ENCODE measurements at regions not wholly inside any gene's neighbourhood (a gene's known extent, or its start where the extent isn't known, plus 50 kb on each side); places are given as distances from the start of the nearest gene placed in this dataset.
A peak's percentile ranks its signal among the peaks of the same experiment; 100 is the strongest.

DNA sequence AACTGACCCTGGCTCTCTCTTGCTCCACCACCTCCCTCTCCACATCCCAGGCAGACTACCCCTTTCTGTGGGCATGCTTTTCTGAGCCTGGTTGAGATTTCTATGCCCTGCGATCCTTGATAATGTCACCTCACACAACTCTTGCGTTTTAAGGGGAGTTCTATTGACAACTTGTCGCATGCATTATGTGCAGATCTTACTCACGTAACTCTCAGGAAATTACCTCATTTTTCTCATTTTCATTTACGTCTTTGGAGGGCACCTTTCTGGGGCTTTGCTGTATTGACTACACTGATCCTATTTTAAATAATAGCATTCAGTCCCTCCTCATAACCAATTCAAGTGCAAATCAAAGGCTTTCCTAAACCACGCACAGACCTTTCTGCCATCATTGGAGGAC is 140.4 kb upstream of the WWC1 start:
- no peaks in the 10 kb centered on the region for H3K36me3 Mint-ChIP-seq
- no peak for TF ChIP-seq CTCF (IDR thresholded peaks at IDR 0.05)
- no peaks in the 10 kb centered on the region for H3K27me3 ChIP-seq (ENCODE audit: control insufficient read depth, insufficient read depth, low read length)
- H3K9me3 Mint-ChIP-seq = no peaks in the 10 kb centered on the region
- no peak for ATAC-seq
- H3K4me1 Mint-ChIP-seq = no peaks in the 10 kb centered on the region
- no peak overlapping the region for H3K4me3 ChIP-seq (ENCODE audit: low read length)
- peaks cover 0 to 6% of the 10 kb centered on the region in 2 donors for H3K27me3 Mint-ChIP-seq (ENCODE audit: low read depth in 2 of 2)
- DNase-seq = no peak
- no peak overlapping the region for H3K27ac Mint-ChIP-seq
- H3K9me3 ChIP-seq (ENCODE audit: control insufficient read depth, insufficient read depth, low read length) = no peaks in the 10 kb centered on the region
- no peaks in the 10 kb centered on the region for H3K36me3 ChIP-seq (ENCODE audit: control insufficient read depth, insufficient read depth, low read length)
- no peaks in the 10 kb centered on the region for H3K4me1 ChIP-seq (ENCODE audit: control insufficient read depth, insufficient read depth, low read length)
- H3K27ac ChIP-seq (ENCODE audit: low read length) = no peak overlapping the region
- H3K4me3 Mint-ChIP-seq = no peak overlapping the region
- 90% methylated on average over 6 of the region's 6 CpGs for WGBS (ENCODE audit: insufficient coverage)
- intact Hi-C loops (cut with micrococcal nuclease) = no loop called here

- Histone ChIP-seq H3K4me1 (ENCODE audit: control insufficient read depth, insufficient read depth, low read length) (no peaks in the 10 kb centered on the region), H3K36me3 (ENCODE audit: control insufficient read depth, insufficient read depth, low read length) (no peaks in the 10 kb centered on the region), H3K27ac (ENCODE audit: low read length) (no peak overlapping the region), H3K9me3 (ENCODE audit: control insufficient read depth, insufficient read depth, low read length) (no peaks in the 10 kb centered on the region), H3K4me3 (ENCODE audit: low read length) (no peak overlapping the region), H3K27me3 (ENCODE audit: control insufficient read depth, insufficient read depth, low read length) (no peaks in the 10 kb centered on the region)
- no peak overlapping the region for H3K27ac Mint-ChIP-seq
- no peaks in the 10 kb centered on the region for H3K4me1 Mint-ChIP-seq
- TF ChIP-seq CTCF (IDR thresholded peaks at IDR 0.05) = no peak
- DNase-seq (peak in 1 of 2 donors; percentile 21), ATAC-seq (no peak)
- 86% methylated on average over 3 of the region's 3 CpGs for WGBS (ENCODE audit: insufficient coverage)
- intact Hi-C loops (cut with micrococcal nuclease) = no loop called here
- H3K9me3 Mint-ChIP-seq = no peaks in the 10 kb centered on the region
- H3K36me3 Mint-ChIP-seq = no peaks in the 10 kb centered on the region
- peaks cover 5 to 6% of the 10 kb centered on the region in 2 donors for H3K27me3 Mint-ChIP-seq (ENCODE audit: low read depth in 2 of 2)
- H3K4me3 Mint-ChIP-seq = no peak overlapping the region
Measured at GRCh38 chr5:168152660-168153059, 138.8 kb upstream of the WWC1 start.

DNA sequence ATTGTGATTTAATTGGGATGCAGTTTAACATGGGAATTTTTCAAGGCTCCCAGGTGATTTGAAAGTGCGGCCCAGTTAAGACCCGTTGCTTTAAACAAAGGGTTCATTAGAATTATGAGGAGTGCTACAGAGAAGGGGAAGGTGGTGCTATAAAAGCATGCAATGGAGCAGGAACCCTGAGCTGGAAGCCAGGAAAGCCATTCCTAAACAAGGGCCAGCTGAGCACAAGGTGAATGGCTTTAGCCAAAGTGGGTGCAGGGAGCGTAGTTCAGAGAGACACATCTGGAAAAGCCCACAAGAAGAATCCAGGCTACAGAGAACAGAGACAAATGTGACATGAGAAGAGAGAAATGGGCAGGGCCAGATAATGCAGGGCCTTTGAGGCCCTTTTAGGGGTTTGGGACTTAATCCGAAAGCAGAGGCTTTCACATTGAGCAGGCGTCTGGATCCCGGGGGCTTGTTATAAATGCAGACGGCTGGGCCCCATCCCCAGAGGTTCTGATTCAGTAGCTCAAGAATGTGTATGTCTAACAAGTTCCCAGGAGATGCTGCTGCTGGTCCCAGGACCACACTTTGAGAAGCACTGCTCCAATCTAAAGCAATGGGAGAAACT is 138.1 kb upstream of the WWC1 start:
- no peak for TF ChIP-seq CTCF (IDR thresholded peaks at IDR 0.05)
- no peak overlapping the region for H3K27ac ChIP-seq (ENCODE audit: low read length)
- intact Hi-C loops (cut with micrococcal nuclease) = no loop called here
- Mint-ChIP-seq H3K4me1 (no peaks in the 10 kb centered on the region), H3K9me3 (no peaks in the 10 kb centered on the region), H3K27me3 (ENCODE audit: low read depth in 2 of 2) (peaks cover 5 to 6% of the 10 kb centered on the region in 2 donors), H3K27ac (no peak overlapping the region), H3K36me3 (no peaks in the 10 kb centered on the region), H3K4me3 (no peak overlapping the region)
- H3K4me1 ChIP-seq (ENCODE audit: control insufficient read depth, insufficient read depth, low read length) = no peaks in the 10 kb centered on the region
- H3K27me3 ChIP-seq (ENCODE audit: control insufficient read depth, insufficient read depth, low read length) = no peaks in the 10 kb centered on the region
- no peaks in the 10 kb centered on the region for H3K9me3 ChIP-seq (ENCODE audit: control insufficient read depth, insufficient read depth, low read length)
- no peak for DNase-seq
- no peak for ATAC-seq
- 89% methylated on average over 7 of the region's 7 CpGs for WGBS (ENCODE audit: insufficient coverage)
- H3K4me3 ChIP-seq (ENCODE audit: low read length) = no peak overlapping the region
- no peaks in the 10 kb centered on the region for H3K36me3 ChIP-seq (ENCODE audit: control insufficient read depth, insufficient read depth, low read length)

GRCh38 chr5:168153876-168154270 is 137.6 kb upstream of the WWC1 start:
- DNase-seq (no peak), ATAC-seq (no peak)
- no peak overlapping the region for H3K27ac ChIP-seq (ENCODE audit: low read length)
- Mint-ChIP-seq H3K4me1 (no peaks in the 10 kb centered on the region), H3K36me3 (no peaks in the 10 kb centered on the region), H3K27ac (no peak overlapping the region), H3K27me3 (ENCODE audit: low read depth in 2 of 2) (peaks cover 5 to 6% of the 10 kb centered on the region in 2 donors), H3K9me3 (no peaks in the 10 kb centered on the region), H3K4me3 (no peak overlapping the region)
- H3K27me3 ChIP-seq (ENCODE audit: control insufficient read depth, insufficient read depth, low read length) = no peaks in the 10 kb centered on the region
- H3K36me3 ChIP-seq (ENCODE audit: control insufficient read depth, insufficient read depth, low read length) = no peaks in the 10 kb centered on the region
- H3K9me3 ChIP-seq (ENCODE audit: control insufficient read depth, insufficient read depth, low read length) = no peaks in the 10 kb centered on the region
- 92% methylated on average over 6 of the region's 6 CpGs for WGBS (ENCODE audit: insufficient coverage)
- no peak for TF ChIP-seq CTCF (IDR thresholded peaks at IDR 0.05)
- no peak overlapping the region for H3K4me3 ChIP-seq (ENCODE audit: low read length)
- no peaks in the 10 kb centered on the region for H3K4me1 ChIP-seq (ENCODE audit: control insufficient read depth, insufficient read depth, low read length)
- intact Hi-C loops (cut with micrococcal nuclease) = no loop called here

Measured in natural killer cell (primary cell).